ENCODE measurements at regions not wholly inside any gene's neighbourhood (a gene's known extent, or its start where the extent isn't known, plus 50 kb on each side); places are given as distances from the start of the nearest gene placed in this dataset.
A peak's percentile ranks its signal among the peaks of the same experiment; 100 is the strongest.

DNA sequence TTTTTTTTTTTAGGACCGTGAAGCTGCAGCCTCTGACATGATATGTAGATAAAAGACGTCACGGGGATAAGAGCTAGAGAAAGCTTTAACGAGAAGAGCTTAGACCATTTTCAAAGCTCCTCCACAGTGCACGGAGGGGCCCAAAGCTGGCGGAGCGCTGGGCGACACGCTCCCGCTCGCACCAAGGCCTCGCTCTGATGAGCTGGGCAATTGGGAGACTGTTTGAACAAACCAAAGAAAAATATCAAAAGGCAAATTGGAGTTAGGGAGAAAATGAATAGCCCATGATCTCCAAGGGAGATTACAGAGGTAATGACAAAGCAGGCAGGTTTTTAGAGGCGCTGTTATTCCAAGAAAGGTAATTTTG lies 179.4 kb downstream of the SREK1 start:
- Mint-ChIP-seq H3K36me3 (ENCODE audit: low read depth) (no peaks in the 10 kb centered on the region), H3K27ac (no peak overlapping the region), H3K4me1 (peaks cover 2% of the 10 kb centered on the region), H3K4me3 (no peak overlapping the region), H3K9me3 (peaks cover 4% of the 10 kb centered on the region), H3K27me3 (peaks cover 6% of the 10 kb centered on the region)
- intact Hi-C loops (cut with micrococcal nuclease), result no loop called here
- DNase-seq, result no peak

GRCh38 chr5:66324357-66324756 lies 180.3 kb downstream of the SREK1 start:
- no peak for DNase-seq
- H3K9me3 Mint-ChIP-seq, result peaks cover 7% of the 10 kb centered on the region
- peaks cover 6% of the 10 kb centered on the region for H3K27me3 Mint-ChIP-seq
- intact Hi-C loops (cut with micrococcal nuclease), result no loop called here
- no peak overlapping the region for H3K27ac Mint-ChIP-seq
- no peak overlapping the region for H3K4me3 Mint-ChIP-seq
- H3K4me1 Mint-ChIP-seq, result peaks cover 6% of the 10 kb centered on the region
- H3K36me3 Mint-ChIP-seq (ENCODE audit: low read depth), result no peaks in the 10 kb centered on the region

GRCh38 chr5:66326276-66326675 lies 182.2 kb downstream of the SREK1 start:
- Mint-ChIP-seq H3K27me3 (peaks cover 4% of the 10 kb centered on the region), H3K36me3 (ENCODE audit: low read depth) (no peaks in the 10 kb centered on the region), H3K9me3 (peaks cover 7% of the 10 kb centered on the region), H3K27ac (no peak overlapping the region), H3K4me3 (no peak overlapping the region), H3K4me1 (peaks cover 9% of the 10 kb centered on the region)
- intact Hi-C loops (cut with micrococcal nuclease), result no loop called here
- no peak for DNase-seq

DNA sequence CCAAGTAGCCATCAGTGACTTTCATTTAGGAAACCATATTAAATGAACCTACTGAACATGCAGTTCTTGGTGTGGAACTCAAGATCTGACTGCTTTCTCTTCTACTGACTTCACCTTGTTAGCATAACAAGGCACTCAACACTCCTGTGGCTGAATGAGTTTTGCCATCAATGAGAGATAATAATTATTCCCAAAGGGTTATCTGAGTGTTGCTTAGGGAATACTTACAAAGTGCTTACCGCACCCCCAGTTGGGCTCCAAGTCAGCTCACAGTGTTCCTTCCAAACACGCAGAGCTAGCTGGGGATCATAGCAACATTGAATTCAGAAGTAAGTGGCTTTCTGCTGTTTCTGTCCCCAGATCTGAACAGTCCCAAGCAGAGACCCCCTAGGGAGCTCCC lies 182.9 kb downstream of the SREK1 start:
- no peaks in the 10 kb centered on the region for H3K36me3 Mint-ChIP-seq (ENCODE audit: low read depth)
- peaks cover 9% of the 10 kb centered on the region for H3K4me1 Mint-ChIP-seq
- H3K27me3 Mint-ChIP-seq, result peaks cover 3% of the 10 kb centered on the region
- DNase-seq, result no peak
- H3K9me3 Mint-ChIP-seq, result peaks cover 7% of the 10 kb centered on the region
- intact Hi-C loops (cut with micrococcal nuclease), result no loop called here
- no peak overlapping the region for H3K27ac Mint-ChIP-seq
- no peak overlapping the region for H3K4me3 Mint-ChIP-seq

- DNase-seq, result no peak
- Mint-ChIP-seq H3K27ac (peak overlapping the region; percentile 68), H3K27me3 (peaks cover 3% of the 10 kb centered on the region), H3K9me3 (peaks cover 7% of the 10 kb centered on the region), H3K36me3 (ENCODE audit: low read depth) (no peaks in the 10 kb centered on the region), H3K4me1 (peaks cover 9% of the 10 kb centered on the region), H3K4me3 (no peak overlapping the region)
- intact Hi-C loops (cut with micrococcal nuclease), result no loop called here
Measured at GRCh38 chr5:66329078-66329477, 185.0 kb downstream of the SREK1 start.

- peaks cover 13% of the 10 kb centered on the region for H3K27me3 Mint-ChIP-seq
- H3K4me1 Mint-ChIP-seq, result peaks cover 9% of the 10 kb centered on the region
- no peak overlapping the region for H3K27ac Mint-ChIP-seq
- DNase-seq, result no peak
- intact Hi-C loops (cut with micrococcal nuclease), result no loop called here
- no peaks in the 10 kb centered on the region for H3K36me3 Mint-ChIP-seq (ENCODE audit: low read depth)
- no peak overlapping the region for H3K4me3 Mint-ChIP-seq
- H3K9me3 Mint-ChIP-seq, result peaks cover 6% of the 10 kb centered on the region
Measured at GRCh38 chr5:66333192-66333591, 189.1 kb downstream of the SREK1 start.

DNA sequence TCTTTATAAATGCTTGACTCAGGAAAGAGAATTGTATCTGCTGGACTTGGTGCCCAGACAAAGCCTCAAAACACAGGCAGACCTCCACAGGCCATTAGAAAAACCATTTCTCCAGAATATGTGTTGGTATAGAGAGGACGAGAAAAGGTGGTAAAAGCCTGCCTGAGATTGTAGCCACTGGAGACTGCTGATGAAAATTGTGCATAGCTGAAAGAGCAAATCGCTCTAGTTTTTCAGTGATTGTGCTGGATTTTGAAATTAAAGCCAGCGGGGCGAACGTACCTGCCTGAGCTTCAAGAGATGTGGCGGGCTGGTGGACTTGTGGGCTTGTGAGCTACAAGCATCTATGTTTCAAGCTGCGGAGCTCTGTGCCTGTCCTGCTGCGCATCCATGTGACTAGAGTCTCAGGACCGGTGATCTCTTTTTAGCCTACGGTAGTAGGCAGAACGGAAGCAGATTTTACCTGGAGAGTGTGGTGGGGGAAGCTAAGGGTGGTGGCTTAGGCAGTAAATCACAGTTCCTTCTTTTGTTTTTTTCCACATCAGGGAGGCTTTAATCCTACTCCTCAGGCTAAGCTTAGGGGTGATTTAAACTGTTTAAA lies 193.6 kb downstream of the SREK1 start:
- Mint-ChIP-seq H3K36me3 (ENCODE audit: low read depth) (no peaks in the 10 kb centered on the region), H3K27me3 (peaks cover 21% of the 10 kb centered on the region)

DNA sequence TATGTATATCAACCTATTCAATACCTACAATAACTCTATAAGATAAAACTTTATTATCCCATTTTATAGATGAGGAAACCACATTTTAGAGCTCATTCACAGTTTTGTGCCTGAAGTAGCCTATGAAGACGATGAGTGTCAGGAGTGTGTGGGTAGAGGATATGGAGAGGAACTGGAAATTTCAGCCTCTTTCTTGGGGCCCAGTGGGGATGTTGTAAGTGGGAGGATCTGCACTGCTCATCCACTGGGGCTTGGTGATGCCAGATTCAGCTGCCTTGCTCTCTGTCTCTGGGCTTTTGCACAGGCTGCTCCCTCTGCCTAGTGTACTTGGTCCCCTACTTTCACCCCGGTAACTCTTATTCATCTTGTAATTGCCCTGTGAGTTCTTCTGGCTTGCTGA lies 194.7 kb downstream of the SREK1 start:
- Mint-ChIP-seq H3K36me3 (ENCODE audit: low read depth) (no peaks in the 10 kb centered on the region), H3K9me3 (no peaks in the 10 kb centered on the region), H3K27ac (no peak overlapping the region), H3K4me1 (no peaks in the 10 kb centered on the region), H3K27me3 (peaks cover 22% of the 10 kb centered on the region), H3K4me3 (no peak overlapping the region)
- intact Hi-C loops (cut with micrococcal nuclease), result no loop called here
- DNase-seq, result no peak

More for the DNA sequence above, 193.6 kb downstream of the SREK1 start:
- Mint-ChIP-seq H3K4me3 (no peak overlapping the region), H3K4me1 (no peaks in the 10 kb centered on the region), H3K27ac (no peak overlapping the region), H3K9me3 (no peaks in the 10 kb centered on the region)
- intact Hi-C loops (cut with micrococcal nuclease), result no loop called here
- DNase-seq, result no peak

GRCh38 chr5:66339896-66340295 lies 195.8 kb downstream of the SREK1 start:
- H3K27me3 Mint-ChIP-seq, result peaks cover 22% of the 10 kb centered on the region
- DNase-seq, result no peak
- no peaks in the 10 kb centered on the region for H3K4me1 Mint-ChIP-seq
- intact Hi-C loops (cut with micrococcal nuclease), result no loop called here
- no peak overlapping the region for H3K27ac Mint-ChIP-seq
- no peaks in the 10 kb centered on the region for H3K9me3 Mint-ChIP-seq
- H3K4me3 Mint-ChIP-seq, result no peak overlapping the region
- no peaks in the 10 kb centered on the region for H3K36me3 Mint-ChIP-seq (ENCODE audit: low read depth)

DNA sequence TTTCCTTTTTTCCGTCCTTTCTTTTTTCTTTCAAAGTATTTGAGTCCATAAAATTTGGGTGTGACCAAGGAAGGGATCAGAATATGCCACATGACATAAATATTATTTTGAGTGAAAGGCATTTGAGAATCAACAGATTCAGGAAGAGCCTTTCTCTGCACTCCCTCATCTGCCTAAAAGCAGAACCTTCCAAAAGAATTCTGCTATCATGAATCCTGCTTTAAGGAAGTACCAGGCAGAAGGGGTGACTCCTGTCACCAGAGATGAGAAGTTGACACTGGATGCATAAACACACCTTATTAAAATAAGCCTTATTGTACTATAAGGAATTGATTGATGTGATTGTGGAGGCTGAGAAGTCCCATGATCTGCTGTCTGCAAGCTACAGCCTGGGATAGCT lies 196.7 kb downstream of the SREK1 start:
- Mint-ChIP-seq H3K36me3 (ENCODE audit: low read depth) (no peaks in the 10 kb centered on the region), H3K27ac (no peak overlapping the region)

DNA sequence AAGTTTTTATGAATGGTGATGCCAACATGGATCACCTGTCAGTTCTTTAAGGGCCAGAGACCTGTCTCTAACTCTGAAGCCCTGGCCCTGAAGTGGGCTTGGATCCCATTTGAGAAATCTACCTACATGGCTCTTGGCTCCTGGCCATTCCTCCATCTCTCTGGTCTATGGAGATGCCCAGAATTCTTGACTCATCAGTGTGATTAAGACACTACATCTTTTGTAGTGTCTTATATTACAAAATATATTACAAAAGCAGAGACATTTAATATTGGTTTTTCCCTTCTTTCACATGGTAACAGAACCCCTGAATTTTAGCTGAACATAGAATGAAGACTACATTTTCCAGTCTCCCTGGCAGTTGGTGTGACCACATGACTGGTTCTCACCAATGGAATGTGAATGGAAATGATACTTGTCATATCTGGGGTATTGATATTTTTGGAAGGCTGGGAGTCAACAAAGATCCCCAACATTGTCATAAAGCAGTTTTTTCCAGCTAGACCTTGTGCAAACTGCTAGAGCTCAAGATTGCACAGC lies 198.3 kb downstream of the SREK1 start:
- no peaks in the 10 kb centered on the region for H3K36me3 Mint-ChIP-seq (ENCODE audit: low read depth)
- no peak overlapping the region for H3K27ac Mint-ChIP-seq
- H3K9me3 Mint-ChIP-seq, result no peaks in the 10 kb centered on the region
- DNase-seq, result no peak
- peaks cover 17% of the 10 kb centered on the region for H3K27me3 Mint-ChIP-seq
- H3K4me3 Mint-ChIP-seq, result no peak overlapping the region
- intact Hi-C loops (cut with micrococcal nuclease), result no loop called here
- H3K4me1 Mint-ChIP-seq, result no peaks in the 10 kb centered on the region

More for the DNA sequence above, 196.7 kb downstream of the SREK1 start:
- Mint-ChIP-seq H3K4me1 (no peaks in the 10 kb centered on the region), H3K9me3 (no peaks in the 10 kb centered on the region), H3K4me3 (no peak overlapping the region), H3K27me3 (peaks cover 24% of the 10 kb centered on the region)
- no peak for DNase-seq
- intact Hi-C loops (cut with micrococcal nuclease), result no loop called here

GRCh38 chr5:66343370-66344071 lies 199.4 kb downstream of the SREK1 start:
- intact Hi-C loops (cut with micrococcal nuclease), result no loop called here
- H3K27ac Mint-ChIP-seq, result no peak overlapping the region

DNA sequence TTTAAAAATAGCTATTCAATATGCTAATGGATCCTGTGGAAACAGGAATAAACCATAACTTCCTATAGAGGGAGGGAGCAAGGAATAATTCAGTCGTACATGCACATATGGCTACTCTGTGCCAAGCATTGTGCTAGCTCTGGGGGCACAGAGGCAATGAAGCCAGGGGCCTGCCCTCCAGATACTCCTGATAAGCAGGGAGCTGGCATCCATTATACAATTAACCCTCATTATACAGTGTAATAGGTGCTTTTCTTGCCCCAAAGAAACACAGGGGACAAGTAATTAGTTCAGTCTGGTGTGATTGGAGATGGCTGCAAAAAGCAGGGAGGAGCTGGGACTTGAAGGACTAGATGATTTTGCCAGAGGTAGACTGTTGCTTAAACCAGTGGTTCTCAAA lies 200.4 kb downstream of the SREK1 start:
- H3K27me3 Mint-ChIP-seq, result peaks cover 11% of the 10 kb centered on the region
- H3K4me3 Mint-ChIP-seq, result no peak overlapping the region

More at GRCh38 chr5:66343370-66344071, 199.4 kb downstream of the SREK1 start:
- H3K4me3 Mint-ChIP-seq, result no peak overlapping the region
- peaks cover 13% of the 10 kb centered on the region for H3K27me3 Mint-ChIP-seq
- no peaks in the 10 kb centered on the region for H3K4me1 Mint-ChIP-seq
- H3K36me3 Mint-ChIP-seq (ENCODE audit: low read depth), result no peaks in the 10 kb centered on the region
- DNase-seq, result no peak
- H3K9me3 Mint-ChIP-seq, result no peaks in the 10 kb centered on the region

GRCh38 chr5:66345281-66345680 lies 201.2 kb downstream of the SREK1 start:
- no peaks in the 10 kb centered on the region for H3K9me3 Mint-ChIP-seq
- intact Hi-C loops (cut with micrococcal nuclease), result no loop called here
- H3K4me1 Mint-ChIP-seq, result no peaks in the 10 kb centered on the region
- no peak overlapping the region for H3K4me3 Mint-ChIP-seq
- no peak overlapping the region for H3K27ac Mint-ChIP-seq
- peaks cover 11% of the 10 kb centered on the region for H3K27me3 Mint-ChIP-seq
- H3K36me3 Mint-ChIP-seq (ENCODE audit: low read depth), result no peaks in the 10 kb centered on the region
- no peak for DNase-seq

More for the DNA sequence above, 200.4 kb downstream of the SREK1 start:
- DNase-seq, result no peak
- Mint-ChIP-seq H3K9me3 (no peaks in the 10 kb centered on the region), H3K4me1 (no peaks in the 10 kb centered on the region), H3K27ac (no peak overlapping the region), H3K36me3 (ENCODE audit: low read depth) (no peaks in the 10 kb centered on the region)
- intact Hi-C loops (cut with micrococcal nuclease), result no loop called here
